Hepatocyte (in vitro differentiated cells): ENCODE measurements at regions not wholly inside any gene's neighbourhood (a gene's known extent, or its start where the extent isn't known, plus 50 kb on each side); places are given as distances from the start of the nearest gene placed in this dataset.

ENCODE experiments used
- DNase-seq: peaks from one replicate; pipeline ENCODE4 v3.0.0-alpha.2; 2016; ENCODE audit warnings: low spot score
- H2AFZ ChIP-seq: fragments of 200-600 bp; sonication (generic); 2 replicates; pipeline ENCODE4 v1.6.0; 2016; ENCODE audit warnings: antibody characterized with exemption, mild to moderate bottlenecking
- H3K27ac ChIP-seq: fragments of 200-600 bp; sonication (generic); 2 replicates; pipeline ENCODE4 v1.5.1; 2016; ENCODE audit warnings: mild to moderate bottlenecking
- H3K27me3 ChIP-seq: fragments of 200-600 bp; sonication (generic); 2 replicates; pipeline ENCODE4 v1.6.1; 2016
- H3K36me3 ChIP-seq: fragments of 200-600 bp; sonication (generic); replicated peaks from 2 replicates; pipeline ENCODE4 v1.5.1; 2016; ENCODE audit warnings: low read depth; ENCODE audit not compliant: insufficient read depth
- H3K4me1 ChIP-seq: fragments of 200-600 bp; sonication (generic); 2 replicates; pipeline ENCODE4 v1.5.1; 2016; ENCODE audit warnings: mild to moderate bottlenecking, moderate library complexity; ENCODE audit not compliant: insufficient read depth
- H3K4me2 ChIP-seq: fragments of 200-600 bp; sonication (generic); 2 replicates; pipeline ENCODE4 v1.6.0; 2016
- H3K4me3 ChIP-seq: fragments of 200-600 bp; sonication (generic); 2 replicates; pipeline ENCODE4 v1.5.1; 2016; ENCODE audit warnings: mild to moderate bottlenecking
- H3K79me2 ChIP-seq: fragments of 200-600 bp; sonication (generic); 2 replicates; pipeline ENCODE4 v1.6.0; 2017; ENCODE audit warnings: mild to moderate bottlenecking
- H3K9me2 ChIP-seq: fragments of 200-600 bp; sonication (generic); replicated peaks from 2 replicates; pipeline ENCODE4 v1.6.0; 2017; ENCODE audit warnings: mild to moderate bottlenecking; ENCODE audit not compliant: insufficient read depth
- H3K9me3 ChIP-seq: fragments of 200-600 bp; sonication (generic); 2 replicates; pipeline ENCODE4 v1.5.1; 2016; ENCODE audit warnings: low read depth, mild to moderate bottlenecking
- H4K20me1 ChIP-seq: fragments of 200-600 bp; sonication (generic); 2 replicates; pipeline ENCODE4 v1.6.0; 2016; ENCODE audit warnings: mild to moderate bottlenecking; ENCODE audit not compliant: insufficient read depth, poor library complexity, severe bottlenecking
- CTCF ChIP-seq: fragments of 200-600 bp; sonication (generic); IDR thresholded peaks from 2 replicates; pipeline ENCODE4 v1.5.1; 2016; ENCODE audit warnings: antibody characterized with exemption, mild to moderate bottlenecking; ENCODE audit not compliant: poor library complexity
- EZH2 ChIP-seq: fragments of 200-600 bp; sonication (generic); IDR thresholded peaks from 2 replicates; pipeline ENCODE4 v1.6.1; 2016; ENCODE audit warnings: antibody characterized with exemption, mild to moderate bottlenecking, borderline replicate concordance
- EZH2phosphoT487 ChIP-seq: fragments of 200-600 bp; sonication (generic); IDR thresholded peaks from one replicate; pipeline ENCODE4 v1.6.1; 2018; ENCODE audit warnings: antibody characterized with exemption, mild to moderate bottlenecking, low read depth, moderate library complexity; ENCODE audit not compliant: unreplicated experiment, severe bottlenecking
- WGBS: methylation state at CpG from one replicate; pipeline ENCODE4 v1.1.6; 2016; ENCODE audit warnings: low lambda C conversion rate; ENCODE audit errors: missing lambda C conversion rate; 5-methylcytosine and 5-hydroxymethylcytosine counted together

DNA sequence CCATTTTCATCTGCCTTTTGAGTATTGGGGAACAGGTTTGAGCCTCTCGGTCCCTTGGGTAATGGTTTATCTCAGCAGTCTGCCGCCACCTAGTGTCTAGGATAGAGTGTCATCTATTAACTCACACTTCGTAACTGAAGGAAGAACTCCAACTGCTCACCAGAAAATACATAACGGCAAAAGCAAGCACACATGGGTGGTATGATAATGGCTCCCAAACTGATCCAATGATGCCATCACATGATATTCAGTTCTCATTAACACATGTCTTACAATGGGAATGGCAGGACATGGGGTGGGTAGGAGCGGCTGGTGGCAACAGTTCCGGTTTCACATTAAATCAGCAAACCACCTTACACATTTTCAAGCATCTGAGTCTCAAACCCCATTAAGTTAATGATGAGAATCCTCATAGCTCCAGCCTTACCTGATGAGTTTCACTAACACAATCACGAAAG is 110.7 kb upstream of the PHACTR1 start:
- no peaks in the 10 kb centered on the region for H3K79me2 ChIP-seq
- no peak overlapping the region for H2AFZ ChIP-seq
- H3K36me3 ChIP-seq: no peaks in the 10 kb centered on the region

DNA sequence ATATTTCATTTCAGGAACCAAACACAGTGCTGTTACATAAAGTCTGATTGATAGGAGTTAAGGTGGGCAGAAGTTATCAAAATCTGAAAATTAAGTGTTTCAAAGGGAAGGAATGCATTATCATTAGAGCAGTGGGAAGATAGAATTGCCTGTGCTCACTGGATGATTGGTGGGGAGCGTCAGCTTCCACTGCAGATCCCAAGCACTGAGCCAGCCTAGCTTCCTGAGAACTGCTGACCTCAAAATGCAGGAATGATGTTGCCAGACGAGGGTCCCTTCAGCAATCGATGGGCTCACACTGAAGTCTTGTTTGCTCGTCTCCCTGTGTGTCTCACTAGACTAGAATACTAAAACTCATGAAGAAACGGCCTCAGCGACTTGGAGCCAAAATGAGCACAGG is 110.0 kb upstream of the PHACTR1 start:
- Histone ChIP-seq H3K9me3 (no peaks in the 10 kb centered on the region), H3K79me2 (no peaks in the 10 kb centered on the region), H4K20me1 (no peaks in the 10 kb centered on the region), H3K27me3 (no peaks in the 10 kb centered on the region), H3K4me2 (no peak overlapping the region), H3K36me3 (no peaks in the 10 kb centered on the region), H3K4me1 (peaks cover 5% of the 10 kb centered on the region), H3K4me3 (no peak overlapping the region), H3K9me2 (no peaks in the 10 kb centered on the region), H2AFZ (no peak overlapping the region), H3K27ac (no peak overlapping the region)
- 90% methylated on average over 6 of the region's 6 CpGs for WGBS
- TF ChIP-seq EZH2phosphoT487: no peak
- TF ChIP-seq EZH2: no peak
- TF ChIP-seq CTCF: no peak
- DNase-seq: no peak

More for the DNA sequence above, 110.7 kb upstream of the PHACTR1 start:
- no peaks in the 10 kb centered on the region for H3K9me3 ChIP-seq
- no peaks in the 10 kb centered on the region for H3K27me3 ChIP-seq
- H3K27ac ChIP-seq: no peak overlapping the region
- peaks cover 7% of the 10 kb centered on the region for H3K4me1 ChIP-seq
- TF ChIP-seq CTCF: peak; percentile 71
- no peak for TF ChIP-seq EZH2phosphoT487
- TF ChIP-seq EZH2: no peak
- no peaks in the 10 kb centered on the region for H3K9me2 ChIP-seq
- H3K4me3 ChIP-seq: no peak overlapping the region
- WGBS: 46% methylated on average over 7 of the region's 7 CpGs
- peak; percentile 80 for DNase-seq
- no peaks in the 10 kb centered on the region for H4K20me1 ChIP-seq
- no peak overlapping the region for H3K4me2 ChIP-seq

- H2AFZ ChIP-seq: no peak overlapping the region
- no peak for DNase-seq
- H3K9me3 ChIP-seq: no peaks in the 10 kb centered on the region
- H3K79me2 ChIP-seq: no peaks in the 10 kb centered on the region
- no peak overlapping the region for H3K4me3 ChIP-seq
- 69% methylated on average over 8 of the region's 8 CpGs for WGBS
- TF ChIP-seq CTCF (no peak), EZH2phosphoT487 (no peak), EZH2 (no peak)
- H3K4me2 ChIP-seq: no peak overlapping the region
- no peaks in the 10 kb centered on the region for H3K4me1 ChIP-seq
- no peaks in the 10 kb centered on the region for H3K36me3 ChIP-seq
- no peaks in the 10 kb centered on the region for H3K27me3 ChIP-seq
- H3K9me2 ChIP-seq: no peaks in the 10 kb centered on the region
- H4K20me1 ChIP-seq: no peaks in the 10 kb centered on the region
- H3K27ac ChIP-seq: no peak overlapping the region
These were observed 108.3 kb upstream of the PHACTR1 start for GRCh38 chr6:12608016-12608860.
